ENCODE measurements at regions not wholly inside any gene's neighbourhood (a gene's known extent, or its start where the extent isn't known, plus 50 kb on each side); places are given as distances from the start of the nearest gene placed in this dataset.

- no peak for TF ChIP-seq CTCF (conservative IDR thresholded peaks at IDR 0.05; ENCODE audit: low read depth, low read length)
- TF ChIP-seq EZH2phosphoT487 (IDR thresholded peaks at IDR 0.05; ENCODE audit: borderline replicate concordance, low read length), result no peak
Measured at GRCh38 chr5:74085186-74085585, 459.2 kb downstream of the ARHGEF28 start.
